ENCODE measurements at regions not wholly inside any gene's neighbourhood (a gene's known extent, or its start where the extent isn't known, plus 50 kb on each side); places are given as distances from the start of the nearest gene placed in this dataset.

- FAIRE-seq (no peak), DNase-seq (ENCODE audit: insufficient read length, low spot score) (no peak)
- no peak for TF ChIP-seq CTCF (IDR thresholded peaks at IDR 0.05; ENCODE audit: insufficient read depth, missing control alignments)
These were observed 297.9 kb downstream of the GPM6A start for GRCh38 chr4:175514174-175514573.

GRCh38 chr4:175530655-175531054, 281.4 kb downstream of the GPM6A start:
- TF ChIP-seq CTCF (IDR thresholded peaks at IDR 0.05; ENCODE audit: insufficient read depth, missing control alignments): no peak
- no peak for FAIRE-seq
- DNase-seq (ENCODE audit: insufficient read length, low spot score): no peak

GRCh38 chr4:175531405-175532091, 280.5 kb downstream of the GPM6A start:
- TF ChIP-seq CTCF (IDR thresholded peaks at IDR 0.05; ENCODE audit: insufficient read depth, missing control alignments): no peak
- DNase-seq (ENCODE audit: insufficient read length, low spot score) (no peak), FAIRE-seq (no peak)

GRCh38 chr4:175536852-175537453, 275.1 kb downstream of the GPM6A start:
- no peak for DNase-seq (ENCODE audit: insufficient read length, low spot score)
- peak; percentile 92 for FAIRE-seq
- peak; percentile 34 for TF ChIP-seq CTCF (IDR thresholded peaks at IDR 0.05; ENCODE audit: insufficient read depth, missing control alignments)

GRCh38 chr4:175539498-175539897, 272.6 kb downstream of the GPM6A start:
- DNase-seq (ENCODE audit: insufficient read length, low spot score): no peak
- FAIRE-seq: no peak
- no peak for TF ChIP-seq CTCF (IDR thresholded peaks at IDR 0.05; ENCODE audit: insufficient read depth, missing control alignments)

- DNase-seq (ENCODE audit: insufficient read length, low spot score) (no peak), FAIRE-seq (no peak)
- TF ChIP-seq CTCF (IDR thresholded peaks at IDR 0.05; ENCODE audit: insufficient read depth, missing control alignments): no peak
These were observed 271.9 kb downstream of the GPM6A start for GRCh38 chr4:175540151-175540550.

GRCh38 chr4:175540732-175541131, 271.3 kb downstream of the GPM6A start:
- TF ChIP-seq CTCF (IDR thresholded peaks at IDR 0.05; ENCODE audit: insufficient read depth, missing control alignments): no peak
- DNase-seq (ENCODE audit: insufficient read length, low spot score): no peak
- no peak for FAIRE-seq

All from D721Med (cell line).